PC-9 (cell line): ENCODE measurements at regions not wholly inside any gene's neighbourhood (a gene's known extent, or its start where the extent isn't known, plus 50 kb on each side); places are given as distances from the start of the nearest gene placed in this dataset.

Experiments
- EZH2 ChIP-seq: fragments of 200-600 bp; sonication (generic); IDR thresholded peaks from 2 replicates; pipeline ENCODE4 v1.8.0; 2017; ENCODE audit warnings: antibody characterized with exemption, low read depth
- TF ChIP-seq, protein P1 (sequence below): fragments of 200-600 bp; sonication (generic); conservative IDR thresholded peaks from 2 replicates; pipeline ENCODE4 v1.6.1; 2017; ENCODE audit warnings: mixed run types, antibody characterized with exemption, mild to moderate bottlenecking, moderate library complexity

DNA sequence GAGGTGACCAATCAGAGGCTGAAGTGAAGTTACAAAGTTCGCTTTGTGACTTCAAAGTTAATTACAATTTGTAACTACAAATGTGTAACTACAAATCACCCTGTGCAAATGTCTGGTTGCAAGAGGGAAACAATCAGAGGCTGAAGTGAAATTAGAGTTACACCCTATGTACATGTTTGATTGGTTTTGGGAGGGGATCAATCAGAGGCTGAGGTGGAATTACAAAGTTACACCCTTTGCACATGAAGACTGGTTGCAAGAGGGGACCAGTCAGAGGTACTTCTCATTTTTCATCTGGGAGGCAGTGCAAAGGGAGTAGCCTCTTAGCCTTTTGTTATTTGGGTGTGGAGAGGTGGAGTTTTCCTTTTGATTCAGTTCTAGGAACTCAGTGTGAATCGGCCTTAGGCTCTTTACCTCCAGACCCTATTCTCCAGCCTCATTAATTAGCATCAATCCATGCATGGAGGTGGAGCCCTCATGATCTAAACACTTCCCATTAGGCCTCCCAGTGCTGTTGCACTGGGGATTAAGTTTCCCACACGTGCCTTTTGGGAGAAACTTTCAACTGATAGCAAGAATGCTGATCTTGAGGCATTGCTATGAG, 291.3 kb upstream of the MTNR1B start:
- TF ChIP-seq, protein P1, sequence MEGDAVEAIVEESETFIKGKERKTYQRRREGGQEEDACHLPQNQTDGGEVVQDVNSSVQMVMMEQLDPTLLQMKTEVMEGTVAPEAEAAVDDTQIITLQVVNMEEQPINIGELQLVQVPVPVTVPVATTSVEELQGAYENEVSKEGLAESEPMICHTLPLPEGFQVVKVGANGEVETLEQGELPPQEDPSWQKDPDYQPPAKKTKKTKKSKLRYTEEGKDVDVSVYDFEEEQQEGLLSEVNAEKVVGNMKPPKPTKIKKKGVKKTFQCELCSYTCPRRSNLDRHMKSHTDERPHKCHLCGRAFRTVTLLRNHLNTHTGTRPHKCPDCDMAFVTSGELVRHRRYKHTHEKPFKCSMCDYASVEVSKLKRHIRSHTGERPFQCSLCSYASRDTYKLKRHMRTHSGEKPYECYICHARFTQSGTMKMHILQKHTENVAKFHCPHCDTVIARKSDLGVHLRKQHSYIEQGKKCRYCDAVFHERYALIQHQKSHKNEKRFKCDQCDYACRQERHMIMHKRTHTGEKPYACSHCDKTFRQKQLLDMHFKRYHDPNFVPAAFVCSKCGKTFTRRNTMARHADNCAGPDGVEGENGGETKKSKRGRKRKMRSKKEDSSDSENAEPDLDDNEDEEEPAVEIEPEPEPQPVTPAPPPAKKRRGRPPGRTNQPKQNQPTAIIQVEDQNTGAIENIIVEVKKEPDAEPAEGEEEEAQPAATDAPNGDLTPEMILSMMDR: no peak
- TF ChIP-seq EZH2: no peak
